CD14-positive monocyte (primary cell): ENCODE measurements at regions not wholly inside any gene's neighbourhood (a gene's known extent, or its start where the extent isn't known, plus 50 kb on each side); places are given as distances from the start of the nearest gene placed in this dataset.

Experiments used
- DNase-seq, 3 donors: peaks; one replicate each; pipeline ENCODE4 v3.0.0-alpha.2; 2011 to 2022
- H2AFZ ChIP-seq: 2 replicates; pipeline ENCODE4 v1.6.0; 2012; ENCODE audit warnings: mild to moderate bottlenecking, low read depth, low read length, inconsistent platforms; ENCODE audit not compliant: insufficient read depth, poor library complexity, severe bottlenecking
- H3K27ac ChIP-seq, 2 donors: 1 replicate in 1 of 2; 2 replicates in 1 of 2; pipeline ENCODE4 v1.5.1; 2012 to 2013; ENCODE audit warnings: low read length in 2 of 2, control low read depth in 1 of 2, inconsistent platforms in 1 of 2, low read depth in 1 of 2, mild to moderate bottlenecking in 1 of 2
- H3K27me3 ChIP-seq, 2 donors: one replicate each; pipeline versions ENCODE4 v1.6.0 to v1.6.1; 2011 to 2013; ENCODE audit warnings: low read length in 2 of 2; ENCODE audit not compliant: control insufficient read depth in 2 of 2, insufficient read depth in 2 of 2
- H3K36me3 ChIP-seq, 2 donors: replicated peaks in 1 of 2; 1 replicate in 1 of 2; 2 replicates in 1 of 2; pipeline versions ENCODE4 v1.5.1 to v1.6.1; 2012 to 2013; ENCODE audit warnings: low read length in 2 of 2, control low read depth in 1 of 2, inconsistent platforms in 1 of 2, mild to moderate bottlenecking in 1 of 2; ENCODE audit not compliant: insufficient read depth in 2 of 2, control insufficient read depth in 1 of 2
- H3K4me1 ChIP-seq, 2 donors: 1 replicate in 1 of 2; 2 replicates in 1 of 2; pipeline versions ENCODE4 v1.5.1 to v1.6.1; 2012 to 2013; ENCODE audit warnings: low read length in 2 of 2, control low read depth in 1 of 2, inconsistent platforms in 1 of 2, mild to moderate bottlenecking in 1 of 2, moderate library complexity in 1 of 2; ENCODE audit not compliant: insufficient read depth in 2 of 2, control insufficient read depth in 1 of 2
- H3K4me2 ChIP-seq: replicated peaks from 2 replicates; pipeline ENCODE3; 2012; ENCODE audit warnings: low read length, moderate library complexity, mild to moderate bottlenecking; ENCODE audit not compliant: poor library complexity, severe bottlenecking; ENCODE audit errors: extremely low read depth
- H3K4me3 ChIP-seq, 3 experiments: fragments of 200-600 bp in 1 of 3; sonication (generic) in 1 of 3; replicated peaks in 1 of 3; 1 replicate in 2 of 3; 2 replicates in 1 of 3; pipeline ENCODE4 v1.5.1; 2011 to 2013; ENCODE audit warnings: low read length in 3 of 3, mild to moderate bottlenecking in 3 of 3, control low read depth in 2 of 3, low read depth in 2 of 3, inconsistent platforms in 1 of 3, moderate library complexity in 1 of 3
- H3K79me2 ChIP-seq: 2 replicates; pipeline ENCODE4 v1.6.0; 2012; ENCODE audit warnings: mild to moderate bottlenecking, control low read depth, inconsistent platforms, low read length, moderate library complexity; ENCODE audit not compliant: insufficient read depth
- H3K9ac ChIP-seq: 2 replicates; pipeline ENCODE4 v1.6.0; 2017; ENCODE audit warnings: low read length, mild to moderate bottlenecking; ENCODE audit not compliant: insufficient read depth, poor library complexity, severe bottlenecking
- H3K9me3 ChIP-seq, 2 donors: replicated peaks in 1 of 2; 1 replicate in 1 of 2; 2 replicates in 1 of 2; pipeline versions ENCODE4 v1.5.1 to v1.6.1; 2012 to 2013; ENCODE audit warnings: low read length in 2 of 2, control low read depth in 1 of 2; ENCODE audit not compliant: control insufficient read depth in 1 of 2, insufficient read depth in 1 of 2
- H4K20me1 ChIP-seq: 2 replicates; pipeline ENCODE4 v1.6.0; 2012; ENCODE audit warnings: mild to moderate bottlenecking, low read length, control low read depth, moderate library complexity; ENCODE audit not compliant: insufficient read depth
- H3K27ac Mint-ChIP-seq, 7 donors: one replicate each; pipeline ENCODE4 v1.8.0; 2020; ENCODE audit warnings: mild to moderate bottlenecking in 7 of 7, mixed read lengths in 7 of 7, moderate library complexity in 6 of 7, inconsistent platforms in 2 of 7
- H3K27me3 Mint-ChIP-seq, 3 donors: one replicate each; pipeline ENCODE4 v1.8.0; 2021 to 2022; ENCODE audit warnings: low read depth in 3 of 3, mild to moderate bottlenecking in 3 of 3, mixed read lengths in 3 of 3, moderate library complexity in 3 of 3, inconsistent platforms in 1 of 3
- H3K36me3 Mint-ChIP-seq, 2 donors: one replicate each; pipeline ENCODE4 v1.8.0; 2020; ENCODE audit warnings: mixed read lengths in 2 of 2, inconsistent platforms in 1 of 2, mild to moderate bottlenecking in 1 of 2
- H3K4me1 Mint-ChIP-seq: one replicate; pipeline ENCODE4 v1.8.0; 2020; ENCODE audit warnings: mild to moderate bottlenecking, mixed read lengths
- H3K4me3 Mint-ChIP-seq, 2 donors: one replicate each; pipeline ENCODE4 v1.8.0; 2020; ENCODE audit warnings: mild to moderate bottlenecking in 2 of 2, mixed read lengths in 2 of 2, moderate library complexity in 1 of 2
- H3K9me3 Mint-ChIP-seq, 7 donors: one replicate each; pipeline ENCODE4 v1.8.0; 2020 to 2022; ENCODE audit warnings: mixed read lengths in 7 of 7, mild to moderate bottlenecking in 6 of 7, moderate library complexity in 6 of 7, inconsistent platforms in 2 of 7
- CTCF ChIP-seq: fragments of 200-600 bp; IDR thresholded peaks from one replicate; pipeline ENCODE4 v1.8.0; 2022; ENCODE audit warnings: antibody characterized with exemption, mild to moderate bottlenecking
- WGBS: methylation state at CpG from one replicate; pipeline ENCODE4 v1.1.5; 2013; ENCODE audit warnings: missing lambda C conversion rate; ENCODE audit not compliant: insufficient coverage; 5-methylcytosine and 5-hydroxymethylcytosine counted together
- intact Hi-C, 2 donors: fragments of 100-400 bp; cut with micrococcal nuclease; formaldehyde crosslinking; loops; one replicate each; pipeline versions ENCODE4 v1.15.0 to v1.15.1; 2023

GRCh38 chr2:81084101-81084500 is 779.5 kb upstream of the LRRTM1 start:
- H3K9me3 ChIP-seq, result peaks cover 4 to 5% of the 10 kb centered on the region in 2 donors
- H3K4me2 ChIP-seq, result no peak overlapping the region
- no peaks in the 10 kb centered on the region for H4K20me1 ChIP-seq
- no CpG with 5 or more reads among the region's 1 CpG for WGBS
- no peaks in the 10 kb centered on the region for H3K4me1 Mint-ChIP-seq
- no peak for TF ChIP-seq CTCF
- no peak overlapping the region for H3K4me3 Mint-ChIP-seq
- no peaks in the 10 kb centered on the region for H3K79me2 ChIP-seq
- H3K27me3 Mint-ChIP-seq, result no peaks in the 10 kb centered on the region
- no peaks in the 10 kb centered on the region for H3K4me1 ChIP-seq
- H3K36me3 ChIP-seq, result no peaks in the 10 kb centered on the region
- H3K27ac Mint-ChIP-seq, result no peak overlapping the region
- H2AFZ ChIP-seq, result no peak overlapping the region
- H3K36me3 Mint-ChIP-seq, result no peaks in the 10 kb centered on the region
- DNase-seq, result no peak
- no peak overlapping the region for H3K9ac ChIP-seq
- no peaks in the 10 kb centered on the region for H3K27me3 ChIP-seq
- no peak overlapping the region for H3K4me3 ChIP-seq
- intact Hi-C loops, result no loop called here
- H3K27ac ChIP-seq, result no peak overlapping the region
- peaks cover 0 to 11% (median 2%) of the 10 kb centered on the region in 7 donors for H3K9me3 Mint-ChIP-seq

GRCh38 chr2:81078631-81079030 is 774.1 kb upstream of the LRRTM1 start:
- Histone ChIP-seq H3K9me3 (peaks cover 0 to 5% of the 10 kb centered on the region in 2 donors), H4K20me1 (no peaks in the 10 kb centered on the region), H3K4me2 (no peak overlapping the region), H3K27me3 (no peaks in the 10 kb centered on the region), H3K4me3 (no peak overlapping the region), H3K9ac (no peak overlapping the region), H2AFZ (no peak overlapping the region), H3K27ac (no peak overlapping the region), H3K4me1 (no peaks in the 10 kb centered on the region), H3K36me3 (no peaks in the 10 kb centered on the region), H3K79me2 (no peaks in the 10 kb centered on the region)
- WGBS, result no CpG with 5 or more reads among the region's 2 CpGs
- no peak overlapping the region for H3K4me3 Mint-ChIP-seq
- H3K9me3 Mint-ChIP-seq, result peaks cover 0 to 11% (median 0%) of the 10 kb centered on the region in 7 donors
- H3K27me3 Mint-ChIP-seq, result no peaks in the 10 kb centered on the region
- no peak overlapping the region for H3K27ac Mint-ChIP-seq
- no peak for TF ChIP-seq CTCF
- no peaks in the 10 kb centered on the region for H3K4me1 Mint-ChIP-seq
- intact Hi-C loops, result no loop called here
- H3K36me3 Mint-ChIP-seq, result no peaks in the 10 kb centered on the region
- no peak for DNase-seq
